RWPE2 (cell line): ENCODE measurements at regions not wholly inside any gene's neighbourhood (a gene's known extent, or its start where the extent isn't known, plus 50 kb on each side); places are given as distances from the start of the nearest gene placed in this dataset.

Experiments used
- ATAC-seq: fragments of 200-7000 bp; cut with Tn5 transposase; 3 replicates; pipeline ENCODE4 v1.9.1; 2021; ENCODE audit warnings: low read depth
- DNase-seq: peaks from one replicate; pipeline ENCODE4 v3.0.0-alpha.2; 2020; ENCODE audit warnings: low spot score
- H3K27ac ChIP-seq: fragments of 450-650 bp; 2 replicates; pipeline ENCODE4 v1.5.1; 2017; ENCODE audit warnings: mild to moderate bottlenecking; ENCODE audit not compliant: poor library complexity, severe bottlenecking
- H3K27me3 ChIP-seq: fragments of 250-450 bp; sonication (Bioruptor Pico); 2 replicates; pipeline ENCODE4 v1.5.1; 2021; ENCODE audit warnings: mild to moderate bottlenecking, moderate library complexity; ENCODE audit not compliant: insufficient read depth, poor library complexity, severe bottlenecking
- H3K36me3 ChIP-seq: fragments of 250-450 bp; sonication (Bioruptor Pico); 2 replicates; pipeline ENCODE4 v1.5.1; 2020; ENCODE audit warnings: low read depth, mild to moderate bottlenecking, moderate library complexity
- H3K4me1 ChIP-seq: fragments of 250-450 bp; sonication (Bioruptor Pico); 2 replicates; pipeline ENCODE4 v1.5.1; 2021; ENCODE audit warnings: mild to moderate bottlenecking, moderate library complexity; ENCODE audit not compliant: insufficient read depth, poor library complexity, severe bottlenecking
- H3K4me3 ChIP-seq: fragments of 250-450 bp; sonication (Bioruptor Pico); 2 replicates; pipeline ENCODE4 v1.5.1; 2021; ENCODE audit warnings: mild to moderate bottlenecking, moderate library complexity; ENCODE audit not compliant: severe bottlenecking
- H3K9me3 ChIP-seq: fragments of 250-450 bp; sonication (Bioruptor Pico); 2 replicates; pipeline ENCODE4 v1.5.1; 2021; ENCODE audit warnings: mild to moderate bottlenecking, moderate library complexity; ENCODE audit not compliant: severe bottlenecking
- CTCF ChIP-seq: fragments of 450-650 bp; IDR thresholded peaks from one replicate; pipeline ENCODE4 v1.5.1; 2017; ENCODE audit warnings: mild to moderate bottlenecking, moderate library complexity; ENCODE audit not compliant: poor library complexity, severe bottlenecking

- ATAC-seq (no peak), DNase-seq (no peak)
- Histone ChIP-seq H3K36me3 (no peaks in the 10 kb centered on the region), H3K27me3 (no peaks in the 10 kb centered on the region), H3K4me1 (peaks cover 6% of the 10 kb centered on the region), H3K9me3 (no peaks in the 10 kb centered on the region), H3K4me3 (no peak overlapping the region), H3K27ac (no peak overlapping the region)
- TF ChIP-seq CTCF = no peak
These were observed 61.0 kb upstream of the DUSP5 start for GRCh38 chr10:110436554-110437350.

GRCh38 chr10:110437351-110437605 is 60.4 kb upstream of the DUSP5 start:
- H3K36me3 ChIP-seq = no peaks in the 10 kb centered on the region
- H3K27me3 ChIP-seq = no peaks in the 10 kb centered on the region
- H3K4me3 ChIP-seq = no peak overlapping the region
- no peak for ATAC-seq
- H3K27ac ChIP-seq = no peak overlapping the region
- H3K9me3 ChIP-seq = no peaks in the 10 kb centered on the region
- no peak for TF ChIP-seq CTCF
- H3K4me1 ChIP-seq = peaks cover under 1% of the 10 kb centered on the region
- no peak for DNase-seq

GRCh38 chr10:110437761-110438341 is 59.9 kb upstream of the DUSP5 start:
- ATAC-seq (no peak), DNase-seq (no peak)
- no peaks in the 10 kb centered on the region for H3K9me3 ChIP-seq
- TF ChIP-seq CTCF = no peak
- no peak overlapping the region for H3K4me3 ChIP-seq
- H3K4me1 ChIP-seq = no peaks in the 10 kb centered on the region
- no peaks in the 10 kb centered on the region for H3K36me3 ChIP-seq
- no peaks in the 10 kb centered on the region for H3K27me3 ChIP-seq
- H3K27ac ChIP-seq = no peak overlapping the region

- TF ChIP-seq CTCF = no peak
- no peak overlapping the region for H3K27ac ChIP-seq
- no peaks in the 10 kb centered on the region for H3K36me3 ChIP-seq
These were observed 55.0 kb upstream of the DUSP5 start for GRCh38 chr10:110442746-110443145.

More at GRCh38 chr10:110442746-110443145, 55.0 kb upstream of the DUSP5 start:
- DNase-seq = no peak
- Histone ChIP-seq H3K27me3 (no peaks in the 10 kb centered on the region), H3K9me3 (no peaks in the 10 kb centered on the region), H3K4me1 (peaks cover 12% of the 10 kb centered on the region), H3K4me3 (no peak overlapping the region)
- no peak for ATAC-seq
